ENCODE measurements at regions not wholly inside any gene's neighbourhood (a gene's known extent, or its start where the extent isn't known, plus 50 kb on each side); places are given as distances from the start of the nearest gene placed in this dataset.

DNA sequence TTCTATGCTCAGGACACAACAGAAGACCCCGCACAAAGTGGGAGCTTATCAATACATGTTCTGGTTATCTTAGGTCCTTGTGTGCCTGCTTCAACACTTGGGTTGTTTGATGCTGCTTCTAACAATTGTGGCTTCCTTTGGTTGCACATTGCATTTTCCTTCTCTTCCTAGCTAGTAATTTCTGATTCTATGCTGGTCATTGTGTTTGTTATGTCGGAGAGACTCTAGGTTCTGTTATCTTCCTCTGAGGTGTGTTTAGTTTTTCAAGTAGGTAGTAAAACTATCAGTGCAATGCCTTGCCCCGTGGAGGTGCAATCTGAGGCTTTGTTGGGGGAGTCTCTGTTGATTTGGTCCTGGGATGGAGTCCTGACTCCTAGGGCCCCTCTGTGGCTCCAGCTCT is 414.2 kb downstream of the SHANK2 start (continued):
- TF ChIP-seq, protein P1, sequence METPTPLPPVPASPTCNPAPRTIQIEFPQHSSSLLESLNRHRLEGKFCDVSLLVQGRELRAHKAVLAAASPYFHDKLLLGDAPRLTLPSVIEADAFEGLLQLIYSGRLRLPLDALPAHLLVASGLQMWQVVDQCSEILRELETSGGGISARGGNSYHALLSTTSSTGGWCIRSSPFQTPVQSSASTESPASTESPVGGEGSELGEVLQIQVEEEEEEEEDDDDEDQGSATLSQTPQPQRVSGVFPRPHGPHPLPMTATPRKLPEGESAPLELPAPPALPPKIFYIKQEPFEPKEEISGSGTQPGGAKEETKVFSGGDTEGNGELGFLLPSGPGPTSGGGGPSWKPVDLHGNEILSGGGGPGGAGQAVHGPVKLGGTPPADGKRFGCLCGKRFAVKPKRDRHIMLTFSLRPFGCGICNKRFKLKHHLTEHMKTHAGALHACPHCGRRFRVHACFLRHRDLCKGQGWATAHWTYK (CRISPR knock-in tag; IDR thresholded peaks at IDR 0.05) = no peak

DNA sequence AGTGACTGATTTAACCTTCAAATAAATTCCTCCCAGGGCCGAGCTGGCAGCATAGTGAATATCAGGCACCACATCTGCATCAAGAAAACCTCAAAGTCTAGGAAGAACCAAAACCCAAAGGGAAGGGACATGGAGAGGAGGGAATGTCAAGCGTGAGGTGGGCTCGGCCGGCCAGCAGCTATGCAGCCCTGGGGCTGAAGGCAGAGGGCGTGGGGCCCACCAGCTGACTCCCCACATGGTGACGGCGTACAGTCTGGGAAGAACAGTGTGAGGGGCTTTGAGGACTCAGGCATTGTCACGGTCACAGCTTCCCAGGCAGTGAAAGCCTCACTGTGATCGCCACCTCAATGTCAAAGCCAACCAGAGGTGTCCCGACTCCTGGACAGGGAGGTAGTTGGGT is 412.5 kb downstream of the SHANK2 start:
- FAIRE-seq = no peak
- Histone ChIP-seq H3K9me3 (replicated peaks; ENCODE audit: control insufficient read depth, insufficient read depth, low read depth, low read length) (no peaks in the 10 kb centered on the region), H3K9ac (ENCODE audit: insufficient read depth in 1 of 2, low read depth in 2 of 2, low read length in 2 of 2) (no peak overlapping the region), H3K4me3 (no peak overlapping the region), H3K36me3 (ENCODE audit: control insufficient read depth, insufficient read depth, low read length) (no peaks in the 10 kb centered on the region), H3K9me1 (ENCODE audit: control insufficient read depth, insufficient read depth, low read length) (no peaks in the 10 kb centered on the region), H2AFZ (ENCODE audit: low read depth, low read length) (no peak overlapping the region), H3K27me3 (ENCODE audit: control insufficient read depth in 2 of 2, insufficient read depth in 2 of 2, low read length in 2 of 2) (peaks cover 0 to 47% of the 10 kb centered on the region in 2 experiments; a peak in 2 of 5 replicates), H3K4me1 (replicated peaks in 1 of 2; ENCODE audit: control insufficient read depth in 2 of 2, insufficient read depth in 2 of 2, low read length in 2 of 2) (no peaks in the 10 kb centered on the region), H3K79me2 (ENCODE audit: control insufficient read depth, insufficient read depth, low read length) (no peaks in the 10 kb centered on the region), H3K4me2 (ENCODE audit: insufficient read depth, low read length) (no peak overlapping the region), H4K20me1 (replicated peaks; ENCODE audit: control insufficient read depth, insufficient read depth, low read length) (0 out of 2 replicates have a peak, but pooled peaks cover 5% of the 10 kb centered on the region), H3K27ac (ENCODE audit: extremely low read depth, low read depth, low read length) (no peak overlapping the region)
- ATAC-seq = no peak
- intact Hi-C loops (cut with micrococcal nuclease) = no loop called here
- ChIA-PET POLR2A (no interaction called here), CTCF (ENCODE audit: low intra/inter-chr PET ratio) (no interaction called here)
- TF ChIP-seq ZBTB8A (IDR thresholded peaks at IDR 0.05; ENCODE audit: partially characterized antibody) (no peak), FOSL1 (tag; conservative IDR thresholded peaks at IDR 0.05) (no peak), ZNF696 (CRISPR knock-in tag; conservative IDR thresholded peaks at IDR 0.05) (no peak), MAZ (CRISPR knock-in tag; conservative IDR thresholded peaks at IDR 0.05 in 1 of 2, IDR thresholded peaks at IDR 0.05 in 1 of 2) (no peak)
- TF ChIP-seq, protein P2, sequence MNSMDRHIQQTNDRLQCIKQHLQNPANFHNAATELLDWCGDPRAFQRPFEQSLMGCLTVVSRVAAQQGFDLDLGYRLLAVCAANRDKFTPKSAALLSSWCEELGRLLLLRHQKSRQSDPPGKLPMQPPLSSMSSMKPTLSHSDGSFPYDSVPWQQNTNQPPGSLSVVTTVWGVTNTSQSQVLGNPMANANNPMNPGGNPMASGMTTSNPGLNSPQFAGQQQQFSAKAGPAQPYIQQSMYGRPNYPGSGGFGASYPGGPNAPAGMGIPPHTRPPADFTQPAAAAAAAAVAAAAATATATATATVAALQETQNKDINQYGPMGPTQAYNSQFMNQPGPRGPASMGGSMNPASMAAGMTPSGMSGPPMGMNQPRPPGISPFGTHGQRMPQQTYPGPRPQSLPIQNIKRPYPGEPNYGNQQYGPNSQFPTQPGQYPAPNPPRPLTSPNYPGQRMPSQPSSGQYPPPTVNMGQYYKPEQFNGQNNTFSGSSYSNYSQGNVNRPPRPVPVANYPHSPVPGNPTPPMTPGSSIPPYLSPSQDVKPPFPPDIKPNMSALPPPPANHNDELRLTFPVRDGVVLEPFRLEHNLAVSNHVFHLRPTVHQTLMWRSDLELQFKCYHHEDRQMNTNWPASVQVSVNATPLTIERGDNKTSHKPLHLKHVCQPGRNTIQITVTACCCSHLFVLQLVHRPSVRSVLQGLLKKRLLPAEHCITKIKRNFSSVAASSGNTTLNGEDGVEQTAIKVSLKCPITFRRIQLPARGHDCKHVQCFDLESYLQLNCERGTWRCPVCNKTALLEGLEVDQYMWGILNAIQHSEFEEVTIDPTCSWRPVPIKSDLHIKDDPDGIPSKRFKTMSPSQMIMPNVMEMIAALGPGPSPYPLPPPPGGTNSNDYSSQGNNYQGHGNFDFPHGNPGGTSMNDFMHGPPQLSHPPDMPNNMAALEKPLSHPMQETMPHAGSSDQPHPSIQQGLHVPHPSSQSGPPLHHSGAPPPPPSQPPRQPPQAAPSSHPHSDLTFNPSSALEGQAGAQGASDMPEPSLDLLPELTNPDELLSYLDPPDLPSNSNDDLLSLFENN (IDR thresholded peaks at IDR 0.05; ENCODE audit: low read depth in 2 of 2, low read length in 2 of 2) = no peak
- TF ChIP-seq, protein P3, sequence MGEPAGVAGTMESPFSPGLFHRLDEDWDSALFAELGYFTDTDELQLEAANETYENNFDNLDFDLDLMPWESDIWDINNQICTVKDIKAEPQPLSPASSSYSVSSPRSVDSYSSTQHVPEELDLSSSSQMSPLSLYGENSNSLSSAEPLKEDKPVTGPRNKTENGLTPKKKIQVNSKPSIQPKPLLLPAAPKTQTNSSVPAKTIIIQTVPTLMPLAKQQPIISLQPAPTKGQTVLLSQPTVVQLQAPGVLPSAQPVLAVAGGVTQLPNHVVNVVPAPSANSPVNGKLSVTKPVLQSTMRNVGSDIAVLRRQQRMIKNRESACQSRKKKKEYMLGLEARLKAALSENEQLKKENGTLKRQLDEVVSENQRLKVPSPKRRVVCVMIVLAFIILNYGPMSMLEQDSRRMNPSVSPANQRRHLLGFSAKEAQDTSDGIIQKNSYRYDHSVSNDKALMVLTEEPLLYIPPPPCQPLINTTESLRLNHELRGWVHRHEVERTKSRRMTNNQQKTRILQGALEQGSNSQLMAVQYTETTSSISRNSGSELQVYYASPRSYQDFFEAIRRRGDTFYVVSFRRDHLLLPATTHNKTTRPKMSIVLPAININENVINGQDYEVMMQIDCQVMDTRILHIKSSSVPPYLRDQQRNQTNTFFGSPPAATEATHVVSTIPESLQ (CRISPR knock-in tag; IDR thresholded peaks at IDR 0.05) = no peak
- DNase-seq (ENCODE audit: extremely low read depth in 1 of 4, low spot score in 3 of 4) = no peak
- no TSS peak for BruUV-seq (replicated peaks)
- in situ Hi-C loops (cut with MboI) = no loop called here
- under 1% methylated on average over 10 of the region's 10 CpGs for WGBS (ENCODE audit: insufficient coverage, low coverage, missing lambda C conversion rate)

Data from K562 (cell line).